LNCaP clone FGC (cell line): ENCODE measurements at regions not wholly inside any gene's neighbourhood (a gene's known extent, or its start where the extent isn't known, plus 50 kb on each side); places are given as distances from the start of the nearest gene placed in this dataset.
"Not testable (repeated sequence)": the region's sequence is repeated elsewhere in the genome, so short reads cannot be mapped to it uniquely, and the experiment has no call there.

Experiments used
- DNase-seq: peaks from one replicate; pipeline ENCODE4 v3.0.0-alpha.2; 2011; ENCODE audit warnings: low read depth
- H3K4me3 ChIP-seq: 2 replicates; pipeline ENCODE4 v1.5.1; 2011; ENCODE audit warnings: mild to moderate bottlenecking, low read depth, low read length, control low read depth
- CTCF ChIP-seq: IDR thresholded peaks from 2 replicates; pipeline ENCODE4 v1.5.1; 2012; ENCODE audit warnings: mild to moderate bottlenecking; ENCODE audit not compliant: control insufficient read depth, insufficient read depth; ENCODE audit errors: extremely low read depth

- TF ChIP-seq CTCF, result no peak
- DNase-seq, result no peak
- no peak overlapping the region for H3K4me3 ChIP-seq
These were observed 2650.8 kb downstream of the PCDH9 start for GRCh38 chr13:64579331-64579730.

- DNase-seq, result no peak
- TF ChIP-seq CTCF, result no peak
These were observed 2661.4 kb downstream of the PCDH9 start for GRCh38 chr13:64568748-64569147.

GRCh38 chr13:64558031-64558430, 2672.1 kb downstream of the PCDH9 start:
- H3K4me3 ChIP-seq, DNase-seq: not testable (repeated sequence)

More at GRCh38 chr13:64568748-64569147, 2661.4 kb downstream of the PCDH9 start:
- H3K4me3 ChIP-seq, result no peak overlapping the region

- H3K4me3 ChIP-seq, result no peak overlapping the region
- no peak for TF ChIP-seq CTCF
- DNase-seq, result no peak
These were observed 2673.8 kb downstream of the PCDH9 start for GRCh38 chr13:64556376-64556775.

- H3K4me3 ChIP-seq, result no peak overlapping the region
- no peak for DNase-seq
- no peak for TF ChIP-seq CTCF
These were observed 2676.6 kb downstream of the PCDH9 start for GRCh38 chr13:64553411-64554129.

GRCh38 chr13:64551755-64552154, 2678.4 kb downstream of the PCDH9 start:
- TF ChIP-seq CTCF, result no peak
- DNase-seq, result no peak
- H3K4me3 ChIP-seq, result no peak overlapping the region

- DNase-seq, result no peak
These were observed 2683.8 kb downstream of the PCDH9 start for GRCh38 chr13:64546371-64546770.

More at GRCh38 chr13:64546371-64546770, 2683.8 kb downstream of the PCDH9 start:
- no peak for TF ChIP-seq CTCF
- no peak overlapping the region for H3K4me3 ChIP-seq
